ENCODE measurements at regions not wholly inside any gene's neighbourhood (a gene's known extent, or its start where the extent isn't known, plus 50 kb on each side); places are given as distances from the start of the nearest gene placed in this dataset.
A peak's percentile ranks its signal among the peaks of the same experiment; 100 is the strongest.

DNA sequence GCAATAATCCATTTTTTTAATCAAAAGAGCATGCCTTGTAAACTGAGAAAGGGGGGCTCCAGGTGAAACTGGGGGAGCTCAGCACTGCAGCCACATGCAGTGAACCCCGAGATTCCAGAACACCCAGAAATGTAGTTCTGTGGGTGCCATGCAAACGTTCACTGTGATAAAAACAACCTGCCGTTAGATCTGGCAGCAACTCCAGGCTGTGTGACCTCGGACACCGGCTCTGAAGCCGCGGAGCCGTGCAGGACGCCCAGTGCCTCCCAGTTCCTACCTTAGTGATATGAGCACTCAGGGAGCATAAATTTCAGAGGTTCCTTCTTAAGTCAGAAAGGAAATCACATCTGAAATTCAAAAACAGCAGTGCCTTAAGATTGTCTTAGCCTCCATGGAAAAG lies 85.4 kb upstream of the THBS2 start:
- ATAC-seq, result no peak
- H3K4me3 ChIP-seq, result no peak overlapping the region
- 39 to 60% methylated on average over 9 of the region's 9 CpGs for WGBS, 2 donors

DNA sequence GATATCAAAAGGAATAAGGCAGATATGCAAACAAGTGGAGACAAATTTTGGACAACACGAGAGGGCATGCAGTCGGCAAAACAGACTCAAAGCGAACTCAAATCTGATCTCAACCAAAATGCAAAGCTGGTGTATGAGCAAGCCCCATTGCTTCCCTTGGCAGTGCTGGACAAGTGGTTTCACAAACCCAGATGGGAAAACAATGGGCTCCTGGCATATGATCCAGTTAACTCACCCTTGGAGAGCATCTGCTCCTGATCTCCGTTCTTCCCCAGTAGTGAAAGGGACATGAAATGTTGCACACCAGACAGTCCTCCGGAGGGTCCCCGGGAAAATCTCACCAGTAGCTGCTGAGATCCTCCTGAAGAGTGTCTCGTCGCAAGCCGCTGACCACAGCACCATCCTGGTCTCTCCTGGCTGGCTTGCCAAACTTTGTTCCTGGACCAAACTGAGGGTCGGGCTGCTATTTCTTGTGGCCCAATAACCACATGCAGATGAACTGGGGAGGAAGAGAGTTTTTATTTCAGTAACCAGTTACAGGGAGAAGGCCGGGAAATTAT lies 84.3 kb upstream of the THBS2 start:
- Histone ChIP-seq H3K27me3 (no peaks in the 10 kb centered on the region), H3K36me3 (replicated peaks in 1 of 2; ENCODE audit: insufficient read depth in 1 of 2, low read depth in 2 of 2) (no peaks in the 10 kb centered on the region), H3K4me1 (peaks cover 7% of the 10 kb centered on the region), H3K9me3 (no peaks in the 10 kb centered on the region), H3K27ac (no peak overlapping the region), H3K4me3 (no peak overlapping the region)
- DNase-seq (no peak), ATAC-seq (no peak)
- TF ChIP-seq, protein P1, sequence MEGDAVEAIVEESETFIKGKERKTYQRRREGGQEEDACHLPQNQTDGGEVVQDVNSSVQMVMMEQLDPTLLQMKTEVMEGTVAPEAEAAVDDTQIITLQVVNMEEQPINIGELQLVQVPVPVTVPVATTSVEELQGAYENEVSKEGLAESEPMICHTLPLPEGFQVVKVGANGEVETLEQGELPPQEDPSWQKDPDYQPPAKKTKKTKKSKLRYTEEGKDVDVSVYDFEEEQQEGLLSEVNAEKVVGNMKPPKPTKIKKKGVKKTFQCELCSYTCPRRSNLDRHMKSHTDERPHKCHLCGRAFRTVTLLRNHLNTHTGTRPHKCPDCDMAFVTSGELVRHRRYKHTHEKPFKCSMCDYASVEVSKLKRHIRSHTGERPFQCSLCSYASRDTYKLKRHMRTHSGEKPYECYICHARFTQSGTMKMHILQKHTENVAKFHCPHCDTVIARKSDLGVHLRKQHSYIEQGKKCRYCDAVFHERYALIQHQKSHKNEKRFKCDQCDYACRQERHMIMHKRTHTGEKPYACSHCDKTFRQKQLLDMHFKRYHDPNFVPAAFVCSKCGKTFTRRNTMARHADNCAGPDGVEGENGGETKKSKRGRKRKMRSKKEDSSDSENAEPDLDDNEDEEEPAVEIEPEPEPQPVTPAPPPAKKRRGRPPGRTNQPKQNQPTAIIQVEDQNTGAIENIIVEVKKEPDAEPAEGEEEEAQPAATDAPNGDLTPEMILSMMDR (IDR thresholded peaks at IDR 0.05), result no peak
- no peak for TF ChIP-seq POLR2A (IDR thresholded peaks at IDR 0.05)
- 86 to 89% methylated on average over 10 to 11 of the region's 11 CpGs for WGBS, 2 donors
- intact Hi-C loops (cut with DNase I), result no loop called here

More for the DNA sequence above, 85.4 kb upstream of the THBS2 start:
- H3K4me1 ChIP-seq, result peaks cover 7% of the 10 kb centered on the region
- H3K27ac ChIP-seq, result no peak overlapping the region
- intact Hi-C loops (cut with DNase I), result no loop called here
- no peaks in the 10 kb centered on the region for H3K36me3 ChIP-seq (replicated peaks in 1 of 2; ENCODE audit: insufficient read depth in 1 of 2, low read depth in 2 of 2)
- TF ChIP-seq, protein P1 (IDR thresholded peaks at IDR 0.05), result no peak
- TF ChIP-seq POLR2A (IDR thresholded peaks at IDR 0.05), result no peak
- H3K27me3 ChIP-seq, result no peaks in the 10 kb centered on the region
- DNase-seq, result peak in 1 of 4 donors; percentile 19
- H3K9me3 ChIP-seq, result no peaks in the 10 kb centered on the region

DNA sequence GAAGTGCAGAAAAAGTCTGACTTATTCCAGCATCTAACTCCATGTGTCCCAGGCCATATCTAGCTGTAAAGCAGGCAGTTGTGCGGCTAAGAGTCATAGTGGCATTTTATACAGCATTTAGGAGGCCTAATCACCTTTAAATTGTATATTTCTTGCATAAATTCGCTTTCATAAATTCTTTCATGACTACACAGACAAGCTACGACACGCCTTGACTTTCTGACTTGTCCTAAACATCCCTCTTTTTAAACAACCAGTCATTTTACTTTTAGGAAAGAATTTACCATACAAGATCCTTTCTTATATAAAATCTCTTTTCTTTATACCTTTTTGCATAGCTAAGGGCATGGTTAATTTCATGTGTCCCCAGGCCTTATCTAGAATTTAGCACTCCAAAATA lies 81.7 kb upstream of the THBS2 start:
- WGBS, 2 donors, result 78 to 87% methylated on average over 4 of the region's 4 CpGs
- Histone ChIP-seq H3K4me3 (no peak overlapping the region), H3K27ac (no peak overlapping the region), H3K36me3 (replicated peaks in 1 of 2; ENCODE audit: insufficient read depth in 1 of 2, low read depth in 2 of 2) (no peaks in the 10 kb centered on the region), H3K9me3 (no peaks in the 10 kb centered on the region), H3K27me3 (no peaks in the 10 kb centered on the region), H3K4me1 (peaks cover 7% of the 10 kb centered on the region)
- ATAC-seq (no peak), DNase-seq (no peak)
- intact Hi-C loops (cut with DNase I), result no loop called here
- TF ChIP-seq, protein P1 (IDR thresholded peaks at IDR 0.05), result no peak
- TF ChIP-seq POLR2A (IDR thresholded peaks at IDR 0.05), result no peak

DNA sequence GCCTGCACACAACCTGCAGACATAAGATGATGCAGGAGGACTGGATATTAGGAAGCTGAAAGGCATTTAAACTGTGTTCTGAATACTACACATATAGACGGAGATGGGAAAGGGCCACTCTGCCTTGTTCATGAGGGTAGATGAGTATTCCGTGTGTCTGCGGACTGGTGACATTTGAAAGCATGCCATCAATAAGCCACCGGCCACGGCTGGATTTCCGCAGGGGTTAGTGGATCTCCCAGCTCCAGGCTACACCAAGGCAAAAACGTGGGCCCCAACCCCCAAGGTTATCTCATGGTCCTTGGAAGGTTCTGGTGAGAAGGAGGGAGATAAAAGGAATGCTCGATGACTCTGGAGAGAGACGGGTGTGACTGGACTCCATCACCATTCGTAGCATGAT lies 78.6 kb upstream of the THBS2 start:
- H3K9me3 ChIP-seq, result no peaks in the 10 kb centered on the region
- no peak overlapping the region for H3K27ac ChIP-seq
- H3K4me3 ChIP-seq, result no peak overlapping the region
- no peaks in the 10 kb centered on the region for H3K36me3 ChIP-seq (replicated peaks in 1 of 2; ENCODE audit: insufficient read depth in 1 of 2, low read depth in 2 of 2)
- no peaks in the 10 kb centered on the region for H3K4me1 ChIP-seq
- intact Hi-C loops (cut with DNase I), result no loop called here
- ATAC-seq (no peak), DNase-seq (no peak)
- WGBS, 2 donors, result 77 to 82% methylated on average over 10 of the region's 10 CpGs
- TF ChIP-seq POLR2A (IDR thresholded peaks at IDR 0.05), result no peak
- TF ChIP-seq, protein P1 (IDR thresholded peaks at IDR 0.05), result no peak
- H3K27me3 ChIP-seq, result no peaks in the 10 kb centered on the region

DNA sequence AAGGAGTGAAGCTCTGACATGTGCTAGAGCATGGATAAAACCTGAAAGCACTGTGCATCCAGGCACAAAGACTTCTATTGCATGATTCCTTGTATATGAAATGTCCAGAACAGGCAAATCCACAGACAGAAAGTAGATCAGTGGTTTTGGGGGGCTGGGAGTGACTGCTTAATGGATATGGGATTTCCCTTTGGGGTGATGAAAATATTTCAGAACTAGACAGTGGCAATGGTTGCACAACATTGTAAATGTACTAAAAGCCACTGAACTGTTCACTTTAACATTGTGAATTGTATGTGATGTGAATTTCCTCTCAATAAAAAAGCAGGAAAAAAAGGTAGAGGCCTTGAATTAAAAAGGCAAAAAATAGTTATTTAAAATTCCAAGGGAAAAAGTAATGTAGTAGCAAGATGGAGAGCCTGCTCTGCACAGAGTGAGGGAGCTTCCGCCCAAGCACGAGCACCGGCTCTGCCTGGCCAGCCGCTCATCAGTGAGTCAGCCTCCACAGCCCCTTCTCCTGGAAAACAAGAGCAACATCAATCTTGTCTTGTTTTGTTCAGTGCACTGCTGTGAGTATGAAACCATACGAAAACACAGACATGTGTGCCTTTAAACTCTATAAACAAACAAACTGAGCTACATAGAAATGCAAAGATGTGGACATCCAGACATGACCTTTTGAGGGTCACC lies 74.6 kb upstream of the THBS2 start:
- intact Hi-C loops (cut with DNase I), result no loop called here
- DNase-seq (peak in 1 of 4 donors; percentile 16), ATAC-seq (no peak)
- H3K27me3 ChIP-seq, result no peaks in the 10 kb centered on the region
- H3K4me1 ChIP-seq, result no peaks in the 10 kb centered on the region
- 68% methylated on average over 5 of the region's 5 CpGs for WGBS, 2 donors
- no peaks in the 10 kb centered on the region for H3K9me3 ChIP-seq
- no peak for TF ChIP-seq POLR2A (IDR thresholded peaks at IDR 0.05)
- TF ChIP-seq, protein P1 (IDR thresholded peaks at IDR 0.05), result no peak
- no peak overlapping the region for H3K27ac ChIP-seq
- no peak overlapping the region for H3K4me3 ChIP-seq
- H3K36me3 ChIP-seq (replicated peaks in 1 of 2; ENCODE audit: insufficient read depth in 1 of 2, low read depth in 2 of 2), result no peaks in the 10 kb centered on the region
